ENCODE measurements at regions not wholly inside any gene's neighbourhood (a gene's known extent, or its start where the extent isn't known, plus 50 kb on each side); places are given as distances from the start of the nearest gene placed in this dataset.

DNA sequence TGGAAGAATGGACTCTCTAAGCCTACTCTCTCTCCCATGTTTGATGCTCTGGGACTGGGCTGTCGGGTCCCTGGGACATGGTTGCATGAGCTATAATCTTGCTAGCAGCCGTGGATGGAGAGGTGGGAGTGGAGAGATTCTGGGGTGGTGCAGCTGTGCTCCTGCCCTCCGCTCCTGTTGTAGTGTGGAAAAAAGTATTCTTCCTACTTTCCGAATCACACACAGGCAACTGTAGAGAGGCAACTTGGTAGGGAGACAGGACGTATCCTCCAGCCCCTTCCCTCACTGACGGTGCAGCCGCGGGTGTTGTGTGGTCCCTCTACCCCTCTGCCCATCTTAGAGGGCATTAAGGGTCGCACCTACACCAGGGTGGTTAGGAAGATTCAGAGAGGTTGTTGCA lies 281.4 kb upstream of the TLE3 start:
- TF ChIP-seq, protein P1, sequence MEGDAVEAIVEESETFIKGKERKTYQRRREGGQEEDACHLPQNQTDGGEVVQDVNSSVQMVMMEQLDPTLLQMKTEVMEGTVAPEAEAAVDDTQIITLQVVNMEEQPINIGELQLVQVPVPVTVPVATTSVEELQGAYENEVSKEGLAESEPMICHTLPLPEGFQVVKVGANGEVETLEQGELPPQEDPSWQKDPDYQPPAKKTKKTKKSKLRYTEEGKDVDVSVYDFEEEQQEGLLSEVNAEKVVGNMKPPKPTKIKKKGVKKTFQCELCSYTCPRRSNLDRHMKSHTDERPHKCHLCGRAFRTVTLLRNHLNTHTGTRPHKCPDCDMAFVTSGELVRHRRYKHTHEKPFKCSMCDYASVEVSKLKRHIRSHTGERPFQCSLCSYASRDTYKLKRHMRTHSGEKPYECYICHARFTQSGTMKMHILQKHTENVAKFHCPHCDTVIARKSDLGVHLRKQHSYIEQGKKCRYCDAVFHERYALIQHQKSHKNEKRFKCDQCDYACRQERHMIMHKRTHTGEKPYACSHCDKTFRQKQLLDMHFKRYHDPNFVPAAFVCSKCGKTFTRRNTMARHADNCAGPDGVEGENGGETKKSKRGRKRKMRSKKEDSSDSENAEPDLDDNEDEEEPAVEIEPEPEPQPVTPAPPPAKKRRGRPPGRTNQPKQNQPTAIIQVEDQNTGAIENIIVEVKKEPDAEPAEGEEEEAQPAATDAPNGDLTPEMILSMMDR (IDR thresholded peaks at IDR 0.05; ENCODE audit: poor library complexity) = no peak
- TF ChIP-seq EZH2phosphoT487 (IDR thresholded peaks at IDR 0.05; ENCODE audit: low read depth, severe bottlenecking, unreplicated experiment) (no peak), EZH2 (IDR thresholded peaks at IDR 0.05; ENCODE audit: borderline replicate concordance) (no peak)
- H3K27ac ChIP-seq = no peak overlapping the region
- no peak overlapping the region for H2AFZ ChIP-seq
- H3K4me1 ChIP-seq (ENCODE audit: insufficient read depth) = peaks cover 11% of the 10 kb centered on the region
- no peaks in the 10 kb centered on the region for H3K79me2 ChIP-seq
- H3K9me3 ChIP-seq (ENCODE audit: low read depth) = no peaks in the 10 kb centered on the region
- no peaks in the 10 kb centered on the region for H3K9me2 ChIP-seq (replicated peaks; ENCODE audit: insufficient read depth)
- 97% methylated on average over 9 of the region's 9 CpGs for WGBS (ENCODE audit: low lambda C conversion rate, missing lambda C conversion rate)
- H3K27me3 ChIP-seq = peaks cover 17% of the 10 kb centered on the region
- no peak for DNase-seq (ENCODE audit: low spot score)
- H3K4me3 ChIP-seq = no peak overlapping the region
- H3K36me3 ChIP-seq (replicated peaks; ENCODE audit: insufficient read depth, low read depth) = no peaks in the 10 kb centered on the region
- H3K4me2 ChIP-seq = no peak overlapping the region
- H4K20me1 ChIP-seq (ENCODE audit: insufficient read depth, poor library complexity, severe bottlenecking) = no peaks in the 10 kb centered on the region

- DNase-seq (ENCODE audit: low spot score) = no peak
- H3K4me3 ChIP-seq = no peak overlapping the region
- WGBS (ENCODE audit: low lambda C conversion rate, missing lambda C conversion rate) = 91% methylated on average over 11 of the region's 11 CpGs
- TF ChIP-seq, protein P1 (IDR thresholded peaks at IDR 0.05; ENCODE audit: poor library complexity) = no peak
- TF ChIP-seq EZH2phosphoT487 (IDR thresholded peaks at IDR 0.05; ENCODE audit: low read depth, severe bottlenecking, unreplicated experiment) (no peak), EZH2 (IDR thresholded peaks at IDR 0.05; ENCODE audit: borderline replicate concordance) (no peak)
- no peaks in the 10 kb centered on the region for H3K9me2 ChIP-seq (replicated peaks; ENCODE audit: insufficient read depth)
- no peaks in the 10 kb centered on the region for H3K36me3 ChIP-seq (replicated peaks; ENCODE audit: insufficient read depth, low read depth)
- peaks cover 17% of the 10 kb centered on the region for H3K27me3 ChIP-seq
- H3K79me2 ChIP-seq = no peaks in the 10 kb centered on the region
- H4K20me1 ChIP-seq (ENCODE audit: insufficient read depth, poor library complexity, severe bottlenecking) = no peaks in the 10 kb centered on the region
- no peak overlapping the region for H2AFZ ChIP-seq
- H3K4me2 ChIP-seq = no peak overlapping the region
- no peaks in the 10 kb centered on the region for H3K9me3 ChIP-seq (ENCODE audit: low read depth)
- H3K4me1 ChIP-seq (ENCODE audit: insufficient read depth) = peaks cover 11% of the 10 kb centered on the region
- no peak overlapping the region for H3K27ac ChIP-seq
Observed at GRCh38 chr15:70378126-70379031, 280.7 kb upstream of the TLE3 start.

DNA sequence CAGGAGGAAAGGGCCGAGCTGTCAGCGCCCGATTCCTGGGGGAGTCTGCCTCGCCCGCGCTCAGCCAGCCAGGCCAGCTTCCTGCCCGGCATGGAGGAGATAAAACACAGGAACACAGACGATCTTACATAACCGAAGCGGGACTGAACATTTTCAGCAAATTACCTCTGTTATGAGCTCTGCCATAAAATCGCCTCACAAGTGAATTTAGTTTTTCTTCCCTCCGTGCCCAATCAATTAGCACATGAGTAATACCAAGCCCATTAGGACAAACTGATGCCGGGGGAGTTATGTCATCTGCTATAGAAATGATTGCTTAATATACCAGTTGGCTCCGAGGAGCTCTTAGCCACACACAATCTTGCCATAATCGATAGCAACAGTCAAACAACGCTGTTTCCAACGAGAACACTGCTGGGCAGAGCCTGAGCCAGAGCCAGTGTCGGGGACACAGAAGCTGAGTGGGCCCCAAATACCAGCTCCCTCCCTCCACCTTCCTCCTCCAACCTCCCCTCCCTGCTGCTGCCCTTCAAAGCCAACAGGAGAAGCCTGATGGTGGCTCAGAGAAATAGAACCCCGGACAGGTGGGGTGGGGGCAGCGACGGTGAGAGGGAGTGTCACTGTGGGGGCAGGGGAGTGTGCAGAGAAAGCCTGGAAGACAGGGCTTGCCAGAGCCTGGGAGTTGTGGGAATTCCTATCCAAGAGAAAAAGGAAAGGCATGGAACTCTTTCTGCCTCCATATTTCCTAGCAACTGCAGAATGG lies 279.4 kb upstream of the TLE3 start:
- Histone ChIP-seq H3K4me2 (peak overlapping the region; percentile 67), H3K27ac (no peak overlapping the region), H3K79me2 (no peaks in the 10 kb centered on the region), H3K9me3 (ENCODE audit: low read depth) (no peaks in the 10 kb centered on the region), H3K27me3 (peaks cover 17% of the 10 kb centered on the region), H3K4me3 (no peak overlapping the region), H3K9me2 (replicated peaks; ENCODE audit: insufficient read depth) (no peaks in the 10 kb centered on the region), H3K36me3 (replicated peaks; ENCODE audit: insufficient read depth, low read depth) (no peaks in the 10 kb centered on the region), H2AFZ (no peak overlapping the region), H3K4me1 (ENCODE audit: insufficient read depth) (peaks cover 11% of the 10 kb centered on the region), H4K20me1 (ENCODE audit: insufficient read depth, poor library complexity, severe bottlenecking) (no peaks in the 10 kb centered on the region)
- 6% methylated on average over 20 of the region's 21 CpGs for WGBS (ENCODE audit: low lambda C conversion rate, missing lambda C conversion rate)
- TF ChIP-seq EZH2phosphoT487 (IDR thresholded peaks at IDR 0.05; ENCODE audit: low read depth, severe bottlenecking, unreplicated experiment) (no peak), EZH2 (IDR thresholded peaks at IDR 0.05; ENCODE audit: borderline replicate concordance) (no peak)
- TF ChIP-seq, protein P1 (IDR thresholded peaks at IDR 0.05; ENCODE audit: poor library complexity) = no peak
- peak; percentile 51 for DNase-seq (ENCODE audit: low spot score)

Data from hepatocyte (in vitro differentiated cells).